Fibroblast of lung (primary cell): ENCODE measurements at regions not wholly inside any gene's neighbourhood (a gene's known extent, or its start where the extent isn't known, plus 50 kb on each side); places are given as distances from the start of the nearest gene placed in this dataset.

Experiments used
- DNase-seq, 2 donors: peaks; one replicate each; pipeline versions ENCODE4 v3.0.0 to v3.0.0-alpha.2; 2010; ENCODE audit warnings: low read depth in 2 of 2
- H2AFZ ChIP-seq: 2 replicates; pipeline ENCODE4 v1.5.1; 2012; ENCODE audit warnings: low read length, control low read depth, inconsistent platforms
- H3K27ac ChIP-seq: 2 replicates; pipeline ENCODE4 v1.5.1; 2011; ENCODE audit warnings: low read length, control low read depth; ENCODE audit not compliant: insufficient read depth
- H3K27me3 ChIP-seq: 2 replicates; pipeline ENCODE4 v1.5.1; 2011; ENCODE audit warnings: mild to moderate bottlenecking, low read length; ENCODE audit not compliant: control insufficient read depth, insufficient read depth
- H3K36me3 ChIP-seq: 2 replicates; pipeline ENCODE4 v1.5.1; 2011; ENCODE audit warnings: low read length; ENCODE audit not compliant: control insufficient read depth, insufficient read depth
- H3K4me1 ChIP-seq: 2 replicates; pipeline ENCODE4 v1.5.1; 2011; ENCODE audit warnings: low read length; ENCODE audit not compliant: control insufficient read depth, insufficient read depth; ENCODE audit errors: extremely low read depth
- H3K4me2 ChIP-seq: 2 replicates; pipeline ENCODE4 v1.5.1; 2011; ENCODE audit warnings: low read length, control low read depth; ENCODE audit not compliant: insufficient read depth; ENCODE audit errors: extremely low read depth
- H3K4me3 ChIP-seq, 4 experiments: fragments of 200-600 bp in 1 of 4; sonication (generic) in 1 of 4; replicated peaks in 1 of 4; 2 replicates each; pipeline ENCODE4 v1.5.1; 2011 to 2016; ENCODE audit warnings: low read length in 4 of 4, low read depth in 3 of 4, mild to moderate bottlenecking in 3 of 4, control low read depth in 2 of 4, inconsistent platforms in 1 of 4, mixed read lengths in 1 of 4; ENCODE audit not compliant: insufficient read depth in 1 of 4; ENCODE audit errors: control extremely low read depth in 1 of 4
- H3K79me2 ChIP-seq: 2 replicates; pipeline ENCODE4 v1.5.1; 2012; ENCODE audit warnings: mild to moderate bottlenecking, low read length, inconsistent platforms; ENCODE audit not compliant: control insufficient read depth, insufficient read depth
- H3K9ac ChIP-seq: 2 replicates; pipeline ENCODE4 v1.5.1; 2011; ENCODE audit warnings: mild to moderate bottlenecking, low read length, control low read depth; ENCODE audit not compliant: insufficient read depth
- H3K9me3 ChIP-seq: 2 replicates; pipeline ENCODE4 v1.5.1; 2012; ENCODE audit warnings: low read depth, low read length; ENCODE audit not compliant: control insufficient read depth, insufficient read depth
- H4K20me1 ChIP-seq: 2 replicates; pipeline ENCODE4 v1.5.1; 2011; ENCODE audit warnings: low read length; ENCODE audit not compliant: control insufficient read depth, insufficient read depth; ENCODE audit errors: extremely low read depth
- EZH2 ChIP-seq: IDR thresholded peaks from 2 replicates; pipeline ENCODE4 v1.5.1; 2012; ENCODE audit warnings: low read length, control low read depth, mild to moderate bottlenecking; ENCODE audit errors: missing control alignments
- TF ChIP-seq, protein P1 (sequence below), 2 donors: IDR thresholded peaks in 1 of 2; conservative IDR thresholded peaks in 1 of 2; 1 replicate in 1 of 2; 2 replicates in 1 of 2; pipeline ENCODE4 v1.5.1; 2011 to 2012; ENCODE audit warnings: low read length in 2 of 2, control low read depth in 1 of 2, inconsistent platforms in 1 of 2, low read depth in 1 of 2, mild to moderate bottlenecking in 1 of 2

DNA sequence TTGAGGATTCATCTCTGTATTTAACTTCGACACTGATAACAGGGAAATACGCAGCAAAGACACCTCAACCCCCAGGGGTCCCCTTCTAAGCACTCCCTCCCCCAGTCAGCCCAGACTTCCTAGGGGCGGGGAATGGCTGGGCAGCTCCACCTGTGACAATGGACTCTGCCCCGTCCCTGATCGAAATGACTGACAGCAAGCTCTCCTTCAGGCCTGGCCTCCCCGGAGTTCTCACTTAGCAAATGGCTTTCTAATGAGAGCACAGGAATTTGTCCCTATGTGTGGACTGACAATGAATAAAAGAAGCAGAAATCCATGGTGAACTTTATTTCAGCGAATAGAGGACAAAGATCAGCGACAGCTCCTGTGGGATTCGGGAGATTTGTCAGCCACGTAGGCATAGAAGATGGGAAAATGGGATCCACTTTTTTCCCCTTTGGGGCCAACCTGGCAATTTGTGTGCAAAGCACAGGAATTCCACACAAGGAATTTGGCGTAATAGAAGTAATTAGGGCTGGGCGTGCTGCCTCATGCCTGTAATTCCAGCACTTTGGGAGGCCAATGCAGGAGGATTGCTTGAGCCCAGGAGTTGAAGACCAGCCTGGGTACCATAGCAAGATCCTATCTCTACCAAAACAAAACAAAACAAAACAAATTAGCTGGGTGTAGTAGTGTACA is 63.8 kb downstream of the TNFAIP2 start:
- Histone ChIP-seq H3K27me3 (no peaks in the 10 kb centered on the region), H3K4me3 (no peak overlapping the region)
- TF ChIP-seq, protein P1, sequence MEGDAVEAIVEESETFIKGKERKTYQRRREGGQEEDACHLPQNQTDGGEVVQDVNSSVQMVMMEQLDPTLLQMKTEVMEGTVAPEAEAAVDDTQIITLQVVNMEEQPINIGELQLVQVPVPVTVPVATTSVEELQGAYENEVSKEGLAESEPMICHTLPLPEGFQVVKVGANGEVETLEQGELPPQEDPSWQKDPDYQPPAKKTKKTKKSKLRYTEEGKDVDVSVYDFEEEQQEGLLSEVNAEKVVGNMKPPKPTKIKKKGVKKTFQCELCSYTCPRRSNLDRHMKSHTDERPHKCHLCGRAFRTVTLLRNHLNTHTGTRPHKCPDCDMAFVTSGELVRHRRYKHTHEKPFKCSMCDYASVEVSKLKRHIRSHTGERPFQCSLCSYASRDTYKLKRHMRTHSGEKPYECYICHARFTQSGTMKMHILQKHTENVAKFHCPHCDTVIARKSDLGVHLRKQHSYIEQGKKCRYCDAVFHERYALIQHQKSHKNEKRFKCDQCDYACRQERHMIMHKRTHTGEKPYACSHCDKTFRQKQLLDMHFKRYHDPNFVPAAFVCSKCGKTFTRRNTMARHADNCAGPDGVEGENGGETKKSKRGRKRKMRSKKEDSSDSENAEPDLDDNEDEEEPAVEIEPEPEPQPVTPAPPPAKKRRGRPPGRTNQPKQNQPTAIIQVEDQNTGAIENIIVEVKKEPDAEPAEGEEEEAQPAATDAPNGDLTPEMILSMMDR (conservative IDR thresholded peaks at IDR 0.05 in 1 of 2, IDR thresholded peaks at IDR 0.05 in 1 of 2; ENCODE audit: low read depth in 1 of 2, low read length in 2 of 2): no peak
- no peak for TF ChIP-seq EZH2

DNA sequence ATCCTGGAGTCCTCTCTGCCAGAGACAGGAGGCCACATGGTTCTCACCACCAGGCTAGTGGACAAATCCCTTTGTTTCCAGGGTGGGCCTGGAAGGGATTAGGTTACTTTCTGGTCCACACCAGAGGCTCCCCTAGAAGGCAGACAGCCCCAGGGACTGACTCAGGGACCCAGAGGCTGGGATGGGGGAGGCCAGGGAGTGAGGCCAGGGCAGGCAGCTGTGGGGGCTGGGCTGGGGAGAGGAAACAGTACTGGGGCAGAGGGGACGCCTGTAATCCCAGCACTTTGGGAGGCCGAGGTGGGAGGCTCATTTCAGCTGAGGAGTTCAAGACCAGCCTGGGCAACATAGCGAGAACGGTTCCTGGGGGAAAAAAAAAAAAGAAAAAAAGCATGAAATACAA is 64.7 kb downstream of the TNFAIP2 start:
- Histone ChIP-seq H3K9ac (no peak overlapping the region), H3K27ac (no peak overlapping the region), H3K4me3 (no peak overlapping the region), H3K9me3 (no peaks in the 10 kb centered on the region), H4K20me1 (no peaks in the 10 kb centered on the region), H3K36me3 (no peaks in the 10 kb centered on the region), H3K4me2 (no peak overlapping the region), H3K4me1 (no peaks in the 10 kb centered on the region), H3K27me3 (no peaks in the 10 kb centered on the region), H2AFZ (no peak overlapping the region), H3K79me2 (no peaks in the 10 kb centered on the region)
- TF ChIP-seq EZH2: no peak
- TF ChIP-seq, protein P1 (conservative IDR thresholded peaks at IDR 0.05 in 1 of 2, IDR thresholded peaks at IDR 0.05 in 1 of 2; ENCODE audit: low read depth in 1 of 2, low read length in 2 of 2): no peak
- no peak for DNase-seq

More for the DNA sequence above, 63.8 kb downstream of the TNFAIP2 start:
- Histone ChIP-seq H3K79me2 (no peaks in the 10 kb centered on the region), H3K9ac (no peak overlapping the region), H3K9me3 (no peaks in the 10 kb centered on the region), H2AFZ (no peak overlapping the region), H3K27ac (no peak overlapping the region), H3K4me1 (no peaks in the 10 kb centered on the region), H3K4me2 (no peak overlapping the region), H3K36me3 (no peaks in the 10 kb centered on the region), H4K20me1 (no peaks in the 10 kb centered on the region)
- no peak for DNase-seq

DNA sequence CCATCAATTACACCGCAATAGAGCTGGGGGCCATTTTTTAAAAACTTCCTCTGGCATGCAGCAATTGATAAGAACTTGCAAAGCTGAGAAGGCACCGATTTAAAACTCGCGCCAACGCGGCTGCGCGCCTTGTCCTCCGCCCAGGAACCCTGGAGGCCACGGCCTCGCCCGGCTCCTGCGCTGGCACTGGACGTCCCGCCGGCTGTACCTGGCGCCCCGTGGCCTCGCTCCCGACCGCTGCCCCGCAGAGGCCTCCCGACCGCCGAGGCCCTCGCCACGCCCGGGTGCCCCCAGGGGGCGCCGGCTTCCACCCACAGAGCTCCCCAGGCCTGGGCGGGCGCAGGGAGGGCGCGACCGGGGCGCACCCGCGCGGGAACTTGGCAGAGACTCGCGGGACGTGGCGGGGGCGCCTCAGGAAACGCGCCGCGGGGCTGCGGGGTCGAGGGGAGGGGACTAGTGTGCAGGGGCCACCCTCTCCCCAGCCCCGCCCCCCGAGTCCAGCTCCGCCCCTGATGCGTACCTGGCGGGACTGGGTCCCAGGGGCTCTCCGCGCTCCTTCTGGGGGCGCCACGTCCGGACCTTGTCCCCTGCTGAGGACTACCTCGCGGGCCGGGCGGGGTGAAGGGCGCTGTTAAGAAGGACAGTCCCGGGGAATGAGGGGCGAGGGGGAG is 65.7 kb downstream of the TNFAIP2 start:
- Histone ChIP-seq H3K4me2 (peak overlapping the region; percentile 44), H3K36me3 (no peaks in the 10 kb centered on the region), H2AFZ (no peak overlapping the region)

More for the DNA sequence above, 65.7 kb downstream of the TNFAIP2 start:
- Histone ChIP-seq H3K4me3 (peak overlapping the region in 2 of 4 experiments; percentile 10 to 47), H3K9me3 (no peaks in the 10 kb centered on the region), H3K27ac (no peak overlapping the region), H3K9ac (no peak overlapping the region), H3K79me2 (no peaks in the 10 kb centered on the region), H3K4me1 (no peaks in the 10 kb centered on the region), H4K20me1 (no peaks in the 10 kb centered on the region), H3K27me3 (peaks cover 2% of the 10 kb centered on the region)
- no peak for DNase-seq
- TF ChIP-seq EZH2: no peak
- TF ChIP-seq, protein P1 (conservative IDR thresholded peaks at IDR 0.05 in 1 of 2, IDR thresholded peaks at IDR 0.05 in 1 of 2; ENCODE audit: low read depth in 1 of 2, low read length in 2 of 2): peak in 1 of 2 donors; percentile 36
